ENCODE measurements at regions not wholly inside any gene's neighbourhood (a gene's known extent, or its start where the extent isn't known, plus 50 kb on each side); places are given as distances from the start of the nearest gene placed in this dataset.

GRCh38 chr21:14677639-14678179 is 131.6 kb upstream of the SAMSN1 start:
- no peaks in the 10 kb centered on the region for H3K36me3 ChIP-seq (replicated peaks in 1 of 2; ENCODE audit: control insufficient read depth in 1 of 2, insufficient read depth in 2 of 2, low read length in 1 of 2)
- no peaks in the 10 kb centered on the region for H3K27me3 ChIP-seq (ENCODE audit: insufficient read depth)
- no peaks in the 10 kb centered on the region for H3K79me2 ChIP-seq (ENCODE audit: insufficient read depth)
- H3K4me3 ChIP-seq (ENCODE audit: low read depth in 2 of 2, low read length in 1 of 2), result no peak overlapping the region
- TF ChIP-seq, protein P1, sequence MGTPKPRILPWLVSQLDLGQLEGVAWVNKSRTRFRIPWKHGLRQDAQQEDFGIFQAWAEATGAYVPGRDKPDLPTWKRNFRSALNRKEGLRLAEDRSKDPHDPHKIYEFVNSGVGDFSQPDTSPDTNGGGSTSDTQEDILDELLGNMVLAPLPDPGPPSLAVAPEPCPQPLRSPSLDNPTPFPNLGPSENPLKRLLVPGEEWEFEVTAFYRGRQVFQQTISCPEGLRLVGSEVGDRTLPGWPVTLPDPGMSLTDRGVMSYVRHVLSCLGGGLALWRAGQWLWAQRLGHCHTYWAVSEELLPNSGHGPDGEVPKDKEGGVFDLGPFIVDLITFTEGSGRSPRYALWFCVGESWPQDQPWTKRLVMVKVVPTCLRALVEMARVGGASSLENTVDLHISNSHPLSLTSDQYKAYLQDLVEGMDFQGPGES (IDR thresholded peaks at IDR 0.05; ENCODE audit: low read depth, low read length), result no peak
- no peak for TF ChIP-seq TCF12 (IDR thresholded peaks at IDR 0.05)
- no peak for TF ChIP-seq TAF1 (IDR thresholded peaks at IDR 0.05; ENCODE audit: borderline replicate concordance, low read depth, low read length)
- no peak for TF ChIP-seq FOXM1 (IDR thresholded peaks at IDR 0.05; ENCODE audit: low read depth)
- no peak for TF ChIP-seq RAD21 (IDR thresholded peaks at IDR 0.05; ENCODE audit: low read length)
- no peak for TF ChIP-seq ZBTB33 (IDR thresholded peaks at IDR 0.05; ENCODE audit: borderline replicate concordance, low read depth)
- TF ChIP-seq CHD2 (IDR thresholded peaks at IDR 0.05; ENCODE audit: low read length, partially characterized antibody), result no peak
- no peak for TF ChIP-seq GATA2 (CRISPR knock-in tag; IDR thresholded peaks at IDR 0.05)
- no peak for TF ChIP-seq POLR2AphosphoS5 (IDR thresholded peaks at IDR 0.05; ENCODE audit: low read depth, low read length)
- no peak for TF ChIP-seq MEF2A (IDR thresholded peaks at IDR 0.05; ENCODE audit: borderline replicate concordance, low read depth)
- no peak for TF ChIP-seq CTCF (IDR thresholded peaks at IDR 0.05)
- no peak for TF ChIP-seq MAX (IDR thresholded peaks at IDR 0.05; ENCODE audit: low read depth)
- no peak for TF ChIP-seq RFX5 (IDR thresholded peaks at IDR 0.05; ENCODE audit: low read length)
- no peak for TF ChIP-seq EZH2phosphoT487 (IDR thresholded peaks at IDR 0.05; ENCODE audit: borderline replicate concordance, low read depth)
- no peak for TF ChIP-seq RCOR1 (IDR thresholded peaks at IDR 0.05; ENCODE audit: low read length)
- no peak for TF ChIP-seq NFIC (IDR thresholded peaks at IDR 0.05; ENCODE audit: borderline replicate concordance)
- no peak for TF ChIP-seq NRF1 (IDR thresholded peaks at IDR 0.05; ENCODE audit: low read depth, low read length)
- H3K9me2 ChIP-seq, result no peaks in the 10 kb centered on the region
- CTCF ChIA-PET, result interaction anchor here (1.0 kb wide), 1 partner anchor 26 kb away, joined by 3 read pairs; no protein-coding TSS in a partner anchor
- POLR2A ChIA-PET, result no interaction called here
- no peaks in the 10 kb centered on the region for H4K20me1 ChIP-seq (ENCODE audit: insufficient read depth)
- no peak overlapping the region for H3K4me2 ChIP-seq
- H3K9me3 ChIP-seq, result no peaks in the 10 kb centered on the region
- no peak overlapping the region; the same call in 1 of the 2 replicates for H2AFZ ChIP-seq (ENCODE audit: low read depth)
- H3K27ac ChIP-seq (ENCODE audit: low read depth in 2 of 2, low read length in 1 of 2), result no peak overlapping the region
- no peaks in the 10 kb centered on the region for H3F3A ChIP-seq (replicated peaks; ENCODE audit: insufficient read depth)
- no peak for DNase-seq
- H3K4me1 ChIP-seq (ENCODE audit: control insufficient read depth in 1 of 2, insufficient read depth in 2 of 2, low read depth in 1 of 2, low read length in 1 of 2), result no peaks in the 10 kb centered on the region
- WGBS (ENCODE audit: low lambda C conversion rate), result 1% methylated on average over 9 of the region's 9 CpGs
- H3K9ac ChIP-seq, result no peak overlapping the region

Measured in SK-N-SH (cell line).